ENCODE measurements at regions not wholly inside any gene's neighbourhood (a gene's known extent, or its start where the extent isn't known, plus 50 kb on each side); places are given as distances from the start of the nearest gene placed in this dataset.

DNA sequence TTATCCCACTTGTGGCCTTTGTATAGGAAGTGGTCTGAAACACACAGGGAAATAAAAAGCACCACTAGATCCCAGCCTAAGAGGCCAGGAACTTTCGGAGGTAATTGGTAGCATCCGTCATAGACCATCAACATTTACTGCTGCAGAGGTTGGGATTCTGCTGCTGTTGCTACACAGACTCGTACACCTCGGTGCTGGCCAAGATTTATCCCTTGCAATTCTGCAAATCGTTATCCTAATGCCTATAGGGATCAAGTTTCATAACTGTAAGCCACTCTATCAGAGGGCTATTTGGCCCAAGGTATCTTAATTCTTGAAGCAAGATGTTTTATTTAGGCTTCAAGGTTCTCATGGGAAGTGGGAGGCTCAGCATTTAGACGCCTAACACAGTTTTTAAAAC, 913.6 kb downstream of the GALC start:
- no peak for DNase-seq

DNA sequence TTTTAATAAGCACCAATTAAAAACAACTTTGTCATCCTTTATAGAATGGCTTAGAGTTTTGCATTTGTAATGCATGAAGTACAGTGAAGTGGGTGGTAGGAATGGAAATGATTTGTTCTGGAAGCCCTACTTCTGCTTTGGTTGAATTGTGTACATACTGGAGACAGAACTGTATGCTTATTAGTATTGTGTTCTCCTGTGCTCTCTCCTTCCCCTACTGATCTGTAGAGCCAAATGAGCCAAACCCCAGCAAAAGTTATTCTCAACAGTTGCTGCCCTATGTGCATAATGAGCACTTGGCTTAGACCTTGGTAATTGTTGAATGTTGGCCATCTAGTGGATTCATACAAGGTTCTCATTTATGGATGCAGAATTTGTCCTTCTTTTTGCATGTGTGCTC, 916.1 kb downstream of the GALC start:
- no peak for DNase-seq

DNA sequence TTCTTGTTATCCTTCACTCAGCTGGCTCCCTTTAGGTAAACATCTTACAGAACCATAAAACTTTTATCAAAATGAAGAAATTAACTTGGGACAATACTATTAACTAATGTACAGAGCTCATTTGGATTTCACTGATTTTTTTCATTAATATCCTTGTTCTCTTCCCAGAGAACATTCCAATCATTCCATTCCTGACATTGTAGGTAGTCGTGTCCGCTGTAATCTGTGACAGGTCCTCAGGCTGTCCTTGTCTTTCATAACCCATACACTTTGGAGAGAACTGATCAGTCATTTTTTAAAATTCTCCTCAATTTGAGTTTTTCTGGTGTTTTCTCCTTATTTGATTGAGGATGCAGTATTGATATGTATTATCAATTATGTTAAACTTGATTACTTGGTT, 916.8 kb downstream of the GALC start:
- no peak for DNase-seq

DNA sequence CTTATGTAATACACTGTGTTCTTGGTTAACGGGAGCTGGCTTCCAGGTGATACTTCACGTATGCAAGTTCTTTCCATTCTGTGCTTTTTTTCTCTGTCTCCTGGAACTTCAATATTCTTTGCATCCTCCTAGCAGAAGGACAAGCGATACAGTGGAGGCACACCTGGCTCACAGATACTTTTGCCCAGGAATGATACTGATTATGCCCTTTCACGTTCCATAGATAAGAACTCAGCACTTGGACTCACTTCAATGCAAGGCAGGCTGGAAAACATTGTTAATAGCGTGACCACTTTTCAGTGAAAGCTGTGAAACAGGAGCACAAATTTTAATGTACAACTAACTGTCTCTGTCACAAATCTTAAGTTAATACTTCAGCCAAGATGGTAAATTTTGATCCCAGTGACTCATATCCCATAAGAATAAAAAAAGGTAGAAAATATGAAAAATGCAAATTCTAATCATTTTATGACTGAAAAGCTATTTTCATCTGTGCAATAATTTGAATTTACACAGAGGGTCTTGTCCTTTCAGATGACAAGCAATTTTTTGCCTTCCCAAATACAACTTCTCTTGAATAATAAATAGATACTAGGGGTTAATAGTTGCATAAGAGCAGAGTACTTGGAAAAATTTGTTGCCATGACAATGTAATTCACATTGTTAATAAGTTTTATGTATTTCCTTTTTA, 919.0 kb downstream of the GALC start:
- no peak for DNase-seq

DNA sequence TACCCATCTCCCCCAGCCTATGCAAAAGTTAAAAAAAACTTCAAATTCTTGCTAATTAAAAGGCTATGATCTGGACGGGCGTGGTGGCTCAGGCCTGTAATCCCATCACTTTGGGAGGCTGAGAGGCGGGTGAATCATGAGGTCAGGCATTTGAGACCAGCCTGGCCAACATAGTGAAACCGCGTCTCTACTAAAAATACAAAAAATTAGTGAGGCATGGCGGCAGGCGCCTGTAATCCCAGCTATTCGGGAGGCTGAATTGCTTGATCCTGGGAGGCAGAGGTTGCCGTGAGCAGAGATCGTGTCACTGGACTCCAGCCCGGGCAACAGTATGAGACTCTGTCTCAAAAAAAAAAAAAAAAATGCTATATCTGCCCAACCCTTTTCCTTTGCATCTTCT, 925.4 kb downstream of the GALC start:
- no peak for DNase-seq

DNA sequence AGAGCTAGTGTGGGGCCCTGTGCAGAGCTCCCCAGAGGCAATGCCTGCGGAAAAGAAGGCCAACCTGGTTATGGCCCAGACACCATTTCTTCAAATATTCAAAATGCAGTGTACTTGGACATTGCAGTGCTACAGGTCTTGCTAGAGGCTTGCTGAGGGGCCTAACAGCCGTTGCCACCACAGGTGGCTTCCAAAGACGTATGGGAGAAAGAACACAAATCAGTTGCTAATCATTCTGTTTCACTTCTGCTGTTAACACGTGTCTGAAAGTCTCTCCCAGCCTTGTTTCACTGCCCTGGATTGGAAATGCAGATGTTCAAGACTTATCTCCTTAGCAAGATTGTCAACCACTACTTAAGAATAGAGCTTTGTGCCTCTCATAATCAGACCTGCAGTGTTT, 925.9 kb downstream of the GALC start:
- no peak for DNase-seq

DNA sequence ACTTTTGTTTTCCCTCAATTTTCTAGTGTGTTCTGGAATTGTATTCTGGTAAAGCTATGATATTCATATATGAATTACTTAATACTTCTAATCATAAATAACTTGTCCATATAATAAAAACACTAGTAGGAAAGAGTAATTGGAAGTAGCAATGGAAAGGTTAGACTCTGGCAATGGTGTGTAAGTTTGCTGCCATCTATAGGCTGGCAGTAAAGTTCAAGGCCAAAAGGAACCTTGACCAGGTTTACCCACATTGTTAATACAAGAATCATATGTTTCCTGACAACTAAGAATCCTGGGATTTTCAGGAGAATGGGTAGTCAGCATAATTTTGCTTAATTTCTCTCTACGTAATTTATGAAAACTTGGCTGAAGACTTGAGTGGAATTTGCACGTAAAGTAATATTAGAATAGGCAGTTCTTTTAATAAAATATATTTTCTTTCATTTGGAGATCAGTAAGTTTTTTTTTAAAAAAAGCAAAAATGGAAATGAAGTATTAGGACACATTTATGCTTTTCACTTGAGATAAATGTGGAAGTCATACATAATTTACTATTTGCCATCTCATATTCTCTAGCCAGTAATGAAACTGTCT, 926.7 kb downstream of the GALC start:
- no peak for DNase-seq

DNA sequence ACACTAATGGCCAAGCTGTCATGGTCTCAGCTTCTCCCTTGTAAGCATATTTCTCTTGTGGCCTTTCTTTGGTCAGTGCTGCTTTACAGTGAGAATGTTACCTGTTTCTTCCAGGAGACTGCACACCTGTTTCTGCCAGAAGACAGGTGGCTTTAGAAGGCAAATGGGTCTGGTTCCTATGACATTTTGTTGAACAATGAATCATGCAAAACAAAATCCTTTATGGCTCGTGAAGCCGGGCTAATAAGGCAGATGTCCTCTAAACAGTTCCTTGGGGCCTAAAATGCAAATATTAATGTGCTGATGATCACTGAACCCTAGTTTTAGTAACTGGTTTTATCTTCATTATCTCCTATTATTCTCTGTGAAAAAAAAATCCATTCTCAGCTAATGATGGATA, 927.6 kb downstream of the GALC start:
- DNase-seq = no peak

DNA sequence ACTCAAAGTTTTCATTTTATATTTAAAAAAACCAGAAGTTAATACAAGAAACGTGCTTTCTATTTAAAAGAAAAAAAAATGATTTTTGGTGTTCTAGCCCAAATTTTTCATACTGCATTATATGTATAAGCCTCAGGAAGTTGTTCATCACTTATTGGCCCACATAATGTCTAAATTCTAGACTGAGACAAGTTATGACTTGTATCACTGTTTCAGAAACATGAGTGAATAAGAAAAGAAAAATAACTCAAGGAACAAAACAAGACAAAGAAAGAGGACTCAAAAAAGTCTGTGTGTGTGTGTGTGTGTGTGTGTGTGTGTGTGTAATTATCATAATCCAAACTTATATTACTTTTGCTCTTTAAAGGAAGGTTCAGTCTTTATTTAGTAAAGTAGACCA, 929.8 kb downstream of the GALC start:
- no peak for DNase-seq

DNA sequence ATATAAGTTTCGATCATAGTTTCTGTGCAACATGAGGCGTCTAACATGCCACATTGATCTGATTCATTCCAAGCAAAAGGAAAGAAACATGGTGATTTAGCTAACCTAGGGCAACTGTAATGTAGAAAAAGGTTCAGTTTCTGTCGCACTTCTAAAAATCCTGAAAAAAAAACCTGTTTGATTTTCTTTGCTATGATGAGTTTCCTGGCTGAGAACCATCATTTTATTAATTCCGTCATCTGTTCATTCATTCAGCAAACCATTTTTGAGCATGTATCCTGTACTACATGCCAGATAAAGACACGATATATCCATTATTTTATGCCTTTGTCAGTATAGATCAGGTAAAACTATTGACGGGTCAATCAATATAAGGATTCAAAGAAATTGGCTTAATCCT, 932.6 kb downstream of the GALC start:
- no peak for DNase-seq

DNA sequence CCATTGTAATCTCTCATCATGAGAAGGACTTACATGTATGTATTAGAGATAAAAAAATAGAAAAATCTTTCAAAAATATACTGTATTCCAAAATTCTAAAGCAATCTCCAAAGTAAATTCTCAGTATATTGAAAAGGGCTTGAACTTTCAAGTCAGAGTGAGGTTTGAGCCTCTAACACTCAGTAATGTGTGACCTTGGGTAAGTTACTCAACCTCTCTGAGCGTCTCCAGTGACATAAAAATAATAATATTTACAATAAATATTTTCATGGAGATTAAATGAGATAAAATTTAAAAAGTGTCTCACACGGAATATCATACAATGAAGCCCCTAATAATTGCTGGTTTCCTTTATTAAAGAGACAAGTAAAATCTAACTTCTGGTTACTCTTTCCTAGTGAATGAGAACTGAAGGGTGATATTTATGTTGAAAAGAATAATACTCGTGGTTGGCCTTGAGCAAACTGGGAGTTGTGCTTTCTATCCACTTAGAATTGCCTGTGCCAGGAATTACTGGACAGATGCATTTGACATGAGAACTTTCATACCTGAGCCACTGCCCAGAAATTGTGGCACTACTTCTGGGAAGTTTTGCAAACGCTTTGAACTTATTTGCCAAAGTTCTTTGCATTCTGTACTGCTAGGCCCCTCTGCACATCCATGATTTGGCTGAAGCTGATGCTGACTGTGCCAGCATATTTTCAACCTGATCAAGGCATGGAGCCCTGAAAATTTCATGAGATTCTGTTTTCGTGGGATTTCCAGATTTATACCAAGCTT, 933.7 kb downstream of the GALC start:
- DNase-seq = no peak

DNA sequence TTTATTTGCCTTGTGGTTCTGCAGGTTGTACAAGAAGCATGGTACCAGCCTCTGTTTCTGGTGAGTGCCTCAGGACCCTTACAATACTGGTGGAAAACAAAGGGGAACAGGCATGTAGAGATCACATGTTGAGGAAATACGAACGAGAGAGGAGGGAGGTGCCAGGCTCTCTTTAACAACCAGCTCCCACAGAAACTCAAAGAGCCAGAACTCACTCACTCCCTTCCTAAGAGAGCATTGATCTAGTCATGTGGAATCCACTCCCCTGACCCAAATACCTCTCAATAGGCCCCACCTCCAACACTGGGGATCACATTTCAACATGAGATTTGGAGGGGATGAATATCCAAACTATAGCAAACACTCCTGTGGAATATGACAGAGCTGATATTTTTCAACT, 938.0 kb downstream of the GALC start:
- no peak for DNase-seq

DNA sequence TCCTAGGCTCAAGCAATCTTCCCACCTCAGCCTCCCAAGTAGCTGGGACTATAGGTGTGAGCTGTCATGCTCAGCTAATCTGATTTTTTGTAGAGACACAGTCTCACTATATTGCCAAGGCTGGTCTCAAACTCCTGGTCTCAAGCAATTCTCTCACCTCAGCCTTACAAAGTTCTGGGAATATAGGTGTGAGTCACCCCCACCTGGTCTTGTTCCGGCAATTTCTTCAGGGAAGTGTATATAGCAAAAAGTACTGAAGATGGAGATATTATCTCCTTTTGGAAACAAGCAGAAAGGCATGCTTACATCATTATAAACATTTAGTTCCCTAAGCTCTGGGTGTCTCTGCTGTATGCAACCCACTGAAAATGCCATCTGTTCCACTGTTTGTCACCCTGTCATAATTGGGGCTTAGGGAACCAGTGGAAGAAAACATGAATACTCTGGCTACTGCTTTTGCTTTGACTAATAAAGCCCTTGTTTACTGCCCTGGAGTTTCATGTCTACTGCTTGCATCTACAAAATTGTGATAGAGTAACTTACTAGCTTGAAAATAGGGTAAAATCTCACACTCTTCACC, 940.2 kb downstream of the GALC start:
- DNase-seq = no peak

DNA sequence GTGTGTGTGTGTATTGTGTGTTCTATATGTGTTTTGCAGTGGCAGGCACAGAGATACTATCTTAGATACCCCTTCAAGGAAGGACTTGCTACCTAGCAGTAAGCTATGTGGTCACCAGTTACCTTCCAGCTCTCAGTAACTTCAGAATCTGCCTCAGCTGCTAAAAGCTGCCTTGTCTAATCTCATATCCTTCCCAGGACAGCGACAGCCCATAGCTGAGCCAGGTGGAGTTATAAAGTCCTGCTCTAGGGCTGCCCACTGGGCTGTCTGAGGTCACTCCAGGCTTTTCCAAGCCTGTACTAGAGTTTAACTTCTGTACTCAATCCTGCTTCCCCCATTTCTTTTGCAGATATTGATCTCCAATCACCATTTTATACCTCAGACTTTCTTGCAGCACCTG, 942.6 kb downstream of the GALC start:
- DNase-seq = no peak

DNA sequence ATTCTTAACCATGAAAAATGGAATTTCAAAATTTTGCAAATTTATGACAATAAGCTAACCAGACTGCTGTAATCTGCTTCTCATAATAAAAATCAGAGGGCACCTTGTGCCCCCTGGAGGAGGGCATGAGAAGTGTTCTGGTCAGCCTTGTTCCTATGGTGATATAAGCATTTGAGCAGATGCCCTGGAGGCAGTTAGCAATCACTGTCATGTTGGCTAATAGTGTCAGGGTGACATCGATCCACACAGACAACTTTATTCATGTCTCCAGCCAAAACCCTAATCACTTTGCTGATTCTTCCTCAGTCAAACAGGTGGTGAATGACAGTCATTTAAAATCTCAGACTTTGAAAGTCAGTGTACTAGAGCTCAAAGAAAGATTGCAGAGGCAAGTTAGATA, 943.0 kb downstream of the GALC start:
- peak; percentile 35 for DNase-seq

DNA sequence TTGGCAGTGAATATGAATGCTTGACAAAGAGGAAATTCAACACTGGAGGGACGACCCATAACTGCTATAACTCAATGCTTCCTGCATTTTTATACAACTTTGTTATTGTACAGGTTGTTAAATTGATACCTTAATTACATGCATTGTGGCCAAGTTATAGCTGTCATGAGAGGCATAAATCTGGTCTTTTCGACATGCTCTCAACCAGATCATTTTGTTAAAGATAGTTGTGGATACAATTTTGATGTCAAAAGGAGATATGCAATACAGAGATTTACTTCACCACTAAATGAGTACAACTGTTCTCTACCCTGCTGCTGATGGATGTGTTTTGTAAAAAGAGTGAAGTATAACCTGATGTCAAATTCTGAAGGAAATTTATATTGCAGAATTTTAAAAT, 946.0 kb downstream of the GALC start:
- DNase-seq = no peak

DNA sequence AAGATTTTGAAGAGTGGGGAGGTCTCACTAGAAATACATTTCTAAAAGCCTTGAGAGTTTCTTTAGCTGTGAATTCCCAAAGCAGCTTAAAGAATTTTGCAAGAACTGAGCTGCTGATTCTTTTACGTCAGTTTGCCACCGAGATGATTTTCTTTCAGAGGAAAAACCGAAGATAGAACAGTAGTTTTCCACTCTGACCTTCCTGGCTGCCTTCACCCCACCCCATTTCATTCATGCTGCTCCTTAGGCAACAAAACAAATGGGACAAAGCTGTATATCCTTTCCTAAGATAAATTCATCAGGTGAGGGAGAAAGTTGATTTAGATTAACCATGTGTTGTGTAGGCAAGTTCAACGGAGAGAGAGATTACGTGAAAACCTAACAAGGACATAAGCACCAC, 947.0 kb downstream of the GALC start:
- no peak for DNase-seq

DNA sequence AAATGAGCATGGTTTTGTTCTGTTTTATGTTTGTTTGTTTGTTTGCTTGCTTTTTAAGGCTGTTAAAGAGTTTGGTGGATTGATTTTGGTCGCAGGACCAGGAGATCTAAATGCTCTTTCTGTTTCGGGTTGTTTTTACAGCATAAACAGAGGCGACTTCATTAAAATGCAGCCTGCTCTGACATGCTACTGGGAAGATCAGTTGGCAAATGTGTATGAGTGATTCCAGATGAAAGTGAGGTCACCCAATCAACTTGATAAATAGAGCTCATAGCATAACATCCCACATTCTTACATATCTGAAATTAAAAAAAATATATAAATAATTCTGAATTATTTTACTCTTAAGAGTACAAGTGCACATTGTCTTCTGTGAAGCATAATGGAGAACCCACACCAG, 947.7 kb downstream of the GALC start:
- DNase-seq = no peak

DNA sequence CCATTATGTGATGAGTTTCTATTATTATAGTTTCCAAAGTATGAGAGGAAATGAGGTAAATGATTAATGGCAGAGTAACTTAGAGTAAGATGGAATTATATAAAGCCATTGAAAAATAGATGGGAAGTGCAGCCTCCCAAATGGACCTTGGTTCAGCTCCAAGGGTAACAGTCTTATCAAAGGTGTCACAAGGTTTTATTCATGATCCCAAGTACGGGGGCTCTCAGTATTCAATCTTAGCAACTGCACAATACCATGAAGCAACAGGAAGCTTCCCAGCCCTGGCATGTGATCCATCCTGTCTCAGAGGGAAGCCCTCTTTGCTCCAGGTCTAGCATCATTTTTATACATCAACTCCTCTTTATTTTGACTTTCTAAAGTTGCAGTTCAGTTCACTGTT, 948.2 kb downstream of the GALC start:
- DNase-seq = no peak

DNA sequence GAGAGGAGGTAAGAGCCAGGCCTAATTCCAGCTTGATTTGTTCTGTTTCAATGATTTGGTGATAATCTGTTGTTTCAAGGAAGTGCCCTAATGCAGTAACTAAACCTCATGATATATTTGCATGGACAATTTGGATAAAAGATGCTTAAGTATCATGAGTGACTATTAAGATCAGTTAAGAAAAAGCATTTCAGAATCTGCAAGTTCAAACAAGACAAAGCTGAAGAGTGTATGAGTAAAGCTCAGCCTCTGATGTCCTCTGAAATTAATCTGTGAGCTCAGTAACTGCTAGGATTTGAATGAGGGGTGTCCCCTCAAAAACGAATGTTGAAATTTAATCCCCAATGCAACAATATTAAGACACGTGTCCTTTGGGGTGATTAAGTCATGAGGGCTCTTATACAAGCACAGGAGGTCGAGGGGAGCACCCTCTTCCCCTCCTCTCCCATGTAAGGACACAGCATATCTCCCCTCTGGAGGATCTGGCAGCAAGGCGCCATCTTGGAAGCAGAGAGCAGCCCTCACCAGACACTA, 949.2 kb downstream of the GALC start:
- DNase-seq = no peak

DNA sequence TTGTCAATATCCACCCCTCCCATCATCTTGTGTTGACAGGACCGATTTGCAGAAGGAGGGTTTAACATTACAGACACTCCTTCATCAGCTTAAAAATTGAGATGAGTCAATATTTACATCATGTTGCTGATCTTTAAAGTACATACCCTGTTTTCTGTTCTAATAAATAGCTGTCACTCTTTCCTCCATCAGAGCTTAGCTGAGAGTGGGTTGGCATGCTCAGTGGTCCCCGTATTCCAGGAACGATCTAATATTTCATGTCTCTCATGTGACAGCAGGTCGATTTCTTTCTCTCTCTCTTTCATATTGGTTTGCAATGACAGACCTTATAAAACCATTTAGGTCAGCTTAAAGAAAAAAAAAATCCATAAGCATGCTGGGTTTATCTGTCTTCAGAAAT, 950.6 kb downstream of the GALC start:
- DNase-seq = no peak

DNA sequence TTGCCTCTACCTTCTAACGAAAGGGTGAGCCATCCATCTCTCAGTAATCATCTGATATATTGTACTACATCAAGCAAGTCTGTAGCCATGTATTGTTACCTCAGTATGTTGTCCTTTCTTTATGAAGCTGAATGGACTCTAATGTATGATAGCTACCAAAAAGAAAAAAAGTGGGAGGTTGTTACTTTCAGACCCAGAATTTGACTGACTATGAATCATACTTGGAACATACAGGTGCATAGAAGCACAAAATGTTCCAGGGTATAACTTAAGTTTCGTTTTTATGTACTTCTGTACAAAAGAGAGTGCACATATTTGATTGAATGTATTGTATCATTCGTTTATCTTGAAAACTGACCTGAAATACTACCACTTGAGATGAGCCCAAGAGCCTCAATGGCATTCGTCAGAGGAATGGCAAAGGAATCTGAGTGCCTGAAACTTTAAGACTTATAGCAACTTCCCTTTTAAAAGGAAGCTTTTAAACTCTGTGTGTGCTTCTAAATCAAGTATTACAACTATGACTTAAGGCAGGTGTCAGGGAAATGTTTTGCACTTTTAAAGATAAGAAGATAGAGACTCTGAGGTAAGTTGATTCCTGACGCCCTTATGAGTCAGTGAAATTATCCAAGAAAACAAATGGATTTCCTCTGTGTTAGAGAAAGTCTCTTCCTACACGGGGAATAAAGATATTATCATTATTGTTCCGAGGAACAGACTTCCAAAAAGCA, 951.5 kb downstream of the GALC start:
- no peak for DNase-seq

DNA sequence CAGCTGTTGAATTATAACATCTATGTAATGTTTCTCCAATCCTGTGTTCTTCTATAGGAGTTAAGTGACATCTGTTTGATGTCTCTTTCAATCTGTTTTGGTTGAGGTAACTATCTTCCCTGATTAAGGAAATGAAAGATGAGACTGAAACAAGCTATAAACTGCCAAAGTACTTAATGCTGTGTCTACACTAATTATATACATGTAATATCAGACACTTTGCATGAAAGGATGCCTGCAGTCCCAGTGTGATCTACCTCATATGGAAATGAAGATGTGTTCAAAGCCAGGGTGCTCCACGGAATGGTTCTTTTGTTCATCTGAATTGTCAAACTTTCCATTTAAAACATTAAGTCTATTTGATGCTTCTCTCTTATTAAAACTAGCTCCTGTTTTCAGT, 958.3 kb downstream of the GALC start:
- DNase-seq = no peak

Data from hematopoietic multipotent progenitor cell treated with erythropoietin and hydrocortisone succinate and interleukin-3 and kit ligand, for 8 days (in vitro differentiated cells).